ENCODE measurements at regions not wholly inside any gene's neighbourhood (a gene's known extent, or its start where the extent isn't known, plus 50 kb on each side); places are given as distances from the start of the nearest gene placed in this dataset.

DNA sequence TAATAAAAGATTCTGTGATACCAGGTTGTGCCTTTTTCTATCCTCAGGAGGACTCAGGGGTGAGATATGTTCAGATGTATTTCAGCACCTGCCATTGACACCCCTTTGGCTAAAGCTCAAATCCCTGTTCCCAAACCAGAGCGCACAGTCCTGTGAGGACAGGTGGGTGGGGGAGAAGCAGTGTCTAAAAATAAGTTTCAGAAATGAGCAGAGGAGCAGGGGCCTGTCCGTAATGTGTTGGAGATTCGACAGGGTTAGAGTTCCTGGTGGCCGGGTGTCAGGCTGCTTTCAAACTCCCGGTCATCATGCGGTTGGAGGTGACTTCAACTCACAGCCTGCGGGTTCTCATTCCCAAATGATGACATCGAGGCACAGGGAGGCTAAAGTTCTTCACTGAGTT, 211.5 kb downstream of the KLF6 start:
- TF ChIP-seq CTCF (IDR thresholded peaks at IDR 0.05), result no peak
- Histone ChIP-seq H3K4me3 (no peak overlapping the region), H3K4me1 (peaks cover 6 to 52% (median 32%) of the 10 kb centered on the region in 9 donors), H3K27me3 (no peaks in the 10 kb centered on the region), H3K9me3 (no peaks in the 10 kb centered on the region), H3K36me3 (no peaks in the 10 kb centered on the region), H3K27ac (peak overlapping the region in 5 of 10 donors; percentile 26 to 81 (median 62))
- intact Hi-C loops (cut with DNase I), result loop anchor here in 2 of 10 donors (5.0 to 10.0 kb wide), 2 partner anchors 71 to 89 kb away; no protein-coding TSS in a partner anchor
- DNase-seq (no peak), ATAC-seq (peak in 5 of 8 donors; percentile 37 to 76 (median 59))
- WGBS, 2 donors, result 46 to 62% methylated on average over 8 of the region's 8 CpGs

DNA sequence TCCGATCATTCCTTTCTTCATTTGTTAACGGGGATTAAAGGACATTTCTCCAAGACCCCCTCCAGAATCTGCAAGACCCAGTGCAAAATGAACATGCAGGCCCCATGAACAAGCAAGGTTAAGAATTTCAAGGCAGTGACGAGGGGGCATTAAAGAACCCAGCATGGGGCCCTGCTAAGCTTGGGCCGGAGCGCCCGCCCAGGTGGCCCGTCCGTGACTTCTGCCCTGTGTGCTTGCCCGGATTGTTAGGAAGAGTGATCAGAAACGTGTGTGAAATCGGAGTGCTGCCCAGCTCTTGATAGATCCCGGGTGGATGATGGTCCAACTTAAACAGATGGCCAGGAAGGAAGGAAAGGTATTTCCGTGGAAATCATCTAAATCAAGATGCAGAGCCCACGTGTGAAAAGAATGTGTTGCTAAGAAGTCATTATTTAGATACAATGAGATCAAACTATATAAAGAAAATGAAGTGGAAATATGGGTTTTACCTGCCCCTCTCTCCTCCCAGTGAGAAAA, 213.6 kb downstream of the KLF6 start:
- intact Hi-C loops (cut with DNase I), result loop anchor here in 2 of 10 donors (5.0 to 10.0 kb wide), 2 partner anchors 69 to 87 kb away; no protein-coding TSS in a partner anchor
- WGBS, 2 donors, result 76 to 82% methylated on average over 14 of the region's 14 CpGs
- H3K4me1 ChIP-seq, result peaks cover 6 to 52% (median 32%) of the 10 kb centered on the region in 9 donors

DNA sequence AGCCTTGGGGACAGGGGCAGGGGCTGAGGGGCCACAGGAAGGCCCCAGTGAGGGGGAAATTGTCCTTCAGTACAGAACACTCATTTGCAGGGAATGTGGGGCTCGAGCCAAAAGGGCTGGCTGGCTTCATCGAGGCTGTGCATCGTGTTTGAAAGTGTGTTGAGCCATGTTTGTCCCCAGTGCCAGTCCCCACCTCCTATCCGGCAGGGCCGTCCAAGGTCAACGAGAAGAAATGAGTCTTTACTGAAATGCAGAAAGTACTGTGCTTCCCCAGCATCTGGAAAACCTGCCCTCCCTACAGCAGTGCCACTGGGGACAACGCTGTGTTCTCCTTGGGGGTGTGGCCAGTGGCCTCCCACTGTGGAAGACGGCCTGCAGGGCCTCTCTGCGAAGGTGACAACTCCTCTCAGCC, 214.1 kb downstream of the KLF6 start:
- no peaks in the 10 kb centered on the region for H3K27me3 ChIP-seq
- H3K4me1 ChIP-seq, result peaks cover 6 to 52% (median 32%) of the 10 kb centered on the region in 9 donors
- ATAC-seq (peak; percentile 33 to 80 (median 58)), DNase-seq (peak; percentile 27 to 56)
- H3K9me3 ChIP-seq, result peaks cover 0 to 8% (median 2%) of the 10 kb centered on the region in 11 donors
- H3K36me3 ChIP-seq, result no peaks in the 10 kb centered on the region
- H3K4me3 ChIP-seq, result no peak overlapping the region
- TF ChIP-seq CTCF (IDR thresholded peaks at IDR 0.05), result no peak
- intact Hi-C loops (cut with DNase I), result loop anchor here in 2 of 10 donors (5.0 to 10.0 kb wide), 2 partner anchors 69 to 86 kb away; no protein-coding TSS in a partner anchor
- WGBS, 2 donors, result 26 to 35% methylated on average over 9 of the region's 9 CpGs
- H3K27ac ChIP-seq, result peak overlapping the region in 9 of 10 donors; percentile 1 to 68 (median 46)

More for the DNA sequence above, 213.6 kb downstream of the KLF6 start:
- no peak for TF ChIP-seq CTCF (IDR thresholded peaks at IDR 0.05)
- no peaks in the 10 kb centered on the region for H3K36me3 ChIP-seq
- peak overlapping the region in 9 of 10 donors; percentile 1 to 68 (median 46) for H3K27ac ChIP-seq
- DNase-seq (no peak), ATAC-seq (no peak)
- peaks cover 0 to 3% (median 0%) of the 10 kb centered on the region in 11 donors for H3K9me3 ChIP-seq
- H3K4me3 ChIP-seq, result no peak overlapping the region
- H3K27me3 ChIP-seq, result no peaks in the 10 kb centered on the region

DNA sequence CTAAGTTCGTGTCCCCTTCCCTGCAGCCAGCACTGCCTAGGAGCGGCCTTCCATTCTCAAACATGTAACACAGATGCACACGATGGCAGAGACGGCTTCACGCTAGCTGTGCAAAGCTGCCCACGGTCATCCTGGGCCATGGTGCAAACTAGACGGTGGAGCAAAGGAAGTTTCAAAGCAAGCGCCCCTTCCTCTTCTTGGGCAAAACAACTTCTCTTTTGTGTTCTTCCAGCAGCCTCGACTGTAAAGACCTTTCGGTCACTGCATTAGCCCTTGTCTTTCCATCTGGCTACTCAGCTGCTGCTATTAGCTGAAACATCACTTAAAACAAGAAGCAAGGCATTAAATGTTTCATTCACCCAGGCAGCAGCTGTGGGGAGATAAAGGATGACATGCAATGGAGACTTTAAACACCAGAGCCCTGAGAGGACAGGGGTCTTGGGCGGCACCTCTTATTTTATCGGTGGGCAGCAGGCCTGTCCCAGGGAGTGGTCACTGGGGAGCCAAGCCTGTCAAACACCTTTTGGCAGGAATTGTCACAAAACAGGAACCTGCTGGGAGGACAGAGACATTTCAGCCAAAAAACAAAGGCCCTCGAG, 214.8 kb downstream of the KLF6 start:
- no peak for TF ChIP-seq CTCF (IDR thresholded peaks at IDR 0.05)
- Histone ChIP-seq H3K4me1 (peaks cover 6 to 49% (median 32%) of the 10 kb centered on the region in 9 donors), H3K4me3 (no peak overlapping the region), H3K36me3 (no peaks in the 10 kb centered on the region), H3K27me3 (no peaks in the 10 kb centered on the region), H3K9me3 (peaks cover 0 to 15% (median 5%) of the 10 kb centered on the region in 11 donors), H3K27ac (peak overlapping the region in 8 of 10 donors; percentile 1 to 68 (median 48))
- no peak for ATAC-seq
- WGBS, 2 donors, result 74 to 80% methylated on average over 13 of the region's 13 CpGs
- no peak for DNase-seq
- intact Hi-C loops (cut with DNase I), result loop anchor here in 2 of 10 donors (5.0 to 10.0 kb wide), 2 partner anchors 68 to 85 kb away; no protein-coding TSS in a partner anchor
